Left lung (tissue), 4 donors: ENCODE measurements at regions not wholly inside any gene's neighbourhood (a gene's known extent, or its start where the extent isn't known, plus 50 kb on each side); places are given as distances from the start of the nearest gene placed in this dataset.

ENCODE experiments used
- ATAC-seq: fragments of 200-7000 bp; cut with Tn5 transposase; one replicate; pipeline ENCODE4 v1.9.1; 2020; ENCODE audit warnings: moderate library complexity
- DNase-seq, 4 donors: peaks; one replicate each; pipeline ENCODE4 v3.0.0-alpha.2; 2013 to 2020
- H3K27ac ChIP-seq, 2 donors: fragments of 200-600 bp; sonication (generic) in 1 of 2; one replicate each; pipeline versions ENCODE4 v1.5.0 to v1.8.0; 2020 to 2021
- H3K27me3 ChIP-seq, 2 donors: fragments of 200-600 bp; sonication (generic) in 1 of 2; one replicate each; pipeline versions ENCODE4 v1.5.0 to v1.8.0; 2020 to 2021
- H3K36me3 ChIP-seq, 2 donors: fragments of 200-600 bp; sonication (generic) in 1 of 2; one replicate each; pipeline versions ENCODE4 v1.5.0 to v1.8.0; 2020 to 2021
- H3K4me1 ChIP-seq, 2 donors: fragments of 200-600 bp; one replicate each; pipeline ENCODE4 v1.8.0; 2021
- H3K4me3 ChIP-seq, 2 donors: fragments of 200-600 bp; sonication (generic) in 1 of 2; one replicate each; pipeline versions ENCODE4 v1.5.0 to v1.8.0; 2020 to 2021; ENCODE audit warnings: mild to moderate bottlenecking in 1 of 2
- H3K9me3 ChIP-seq, 2 donors: fragments of 200-600 bp; sonication (generic) in 1 of 2; one replicate each; pipeline versions ENCODE4 v1.5.0 to v1.8.0; 2020 to 2021
- CTCF ChIP-seq, 2 donors: fragments of 200-600 bp; sonication (generic) in 1 of 2; IDR thresholded peaks; one replicate each; pipeline versions ENCODE4 v1.5.0 to v1.8.0; 2021; ENCODE audit warnings: antibody characterized with exemption in 2 of 2
- intact Hi-C, 2 donors: fragments of 100-400 bp; cut with DNase I; formaldehyde crosslinking; loops; one replicate each; pipeline versions ENCODE4 v1.11.2 to v1.14.2; 2022
- donor health status: DM: no; HTN: yes; CAD: no.
- donor health status: DM: no; HTN: no; CAD: no.

GRCh38 chr11:81039916-81040524 lies 1599.2 kb upstream of the TENM4 start:
- Histone ChIP-seq H3K27me3 (no peaks in the 10 kb centered on the region), H3K4me3 (no peak overlapping the region), H3K36me3 (no peaks in the 10 kb centered on the region), H3K4me1 (no peaks in the 10 kb centered on the region), H3K27ac (no peak overlapping the region), H3K9me3 (peaks cover 0 to 44% of the 10 kb centered on the region in 2 donors)
- TF ChIP-seq CTCF (IDR thresholded peaks at IDR 0.05), result no peak
- DNase-seq, result no peak
- intact Hi-C loops, result no loop called here
- ATAC-seq, result no peak

GRCh38 chr11:81036168-81036870 lies 1595.5 kb upstream of the TENM4 start:
- no peak overlapping the region for H3K4me3 ChIP-seq
- H3K36me3 ChIP-seq, result no peaks in the 10 kb centered on the region
- H3K9me3 ChIP-seq, result peaks cover 0 to 36% of the 10 kb centered on the region in 2 donors
- H3K4me1 ChIP-seq, result no peaks in the 10 kb centered on the region
- no peaks in the 10 kb centered on the region for H3K27me3 ChIP-seq
- intact Hi-C loops, result no loop called here
- ATAC-seq (no peak), DNase-seq (no peak)
- no peak overlapping the region for H3K27ac ChIP-seq
- TF ChIP-seq CTCF (IDR thresholded peaks at IDR 0.05), result no peak

DNA sequence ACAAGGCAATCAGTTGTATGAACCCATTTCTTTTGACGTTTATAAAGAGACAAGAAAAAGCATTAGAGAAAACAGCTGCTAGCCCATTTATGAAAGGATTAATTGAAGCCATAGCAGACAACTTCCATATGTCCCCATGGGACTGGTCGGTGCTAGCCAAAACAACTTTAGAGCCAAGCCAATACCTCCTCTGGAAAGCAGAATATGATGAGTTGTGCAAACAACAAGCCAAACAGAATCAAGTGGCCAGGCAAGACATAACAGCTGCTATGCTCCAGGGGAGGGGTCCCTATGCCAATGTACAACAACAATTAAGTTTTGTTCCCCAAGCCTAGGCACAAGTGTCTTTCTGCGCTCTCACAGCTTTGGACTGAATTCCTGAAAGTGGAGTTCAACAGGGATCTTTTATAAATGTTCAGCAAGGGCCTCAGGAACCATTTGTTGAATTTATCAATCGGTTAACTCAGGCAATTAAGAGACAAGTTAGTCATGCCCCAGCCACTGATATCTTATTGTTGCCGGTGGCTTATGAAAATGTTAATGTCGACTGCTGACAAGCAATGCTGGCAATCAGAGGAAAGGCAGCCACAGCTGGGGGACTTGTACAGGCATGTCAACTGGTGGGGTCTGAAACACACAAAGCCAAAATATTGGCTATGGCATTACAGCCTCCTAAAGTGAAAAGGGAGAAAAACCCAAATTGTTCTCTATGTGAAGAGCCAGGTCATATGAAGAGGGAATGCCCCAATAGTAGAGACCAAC lies 1593.1 kb upstream of the TENM4 start:
- H3K9me3 ChIP-seq, result peaks cover 0 to 36% of the 10 kb centered on the region in 2 donors
- no peak for ATAC-seq
- DNase-seq, result peak in 2 of 4 donors; percentile 1 to 14
- no peaks in the 10 kb centered on the region for H3K27me3 ChIP-seq
- TF ChIP-seq CTCF (IDR thresholded peaks at IDR 0.05), result no peak
- no peaks in the 10 kb centered on the region for H3K4me1 ChIP-seq
- H3K27ac ChIP-seq, result no peak overlapping the region
- intact Hi-C loops, result no loop called here
- H3K36me3 ChIP-seq, result no peaks in the 10 kb centered on the region
- no peak overlapping the region for H3K4me3 ChIP-seq

DNA sequence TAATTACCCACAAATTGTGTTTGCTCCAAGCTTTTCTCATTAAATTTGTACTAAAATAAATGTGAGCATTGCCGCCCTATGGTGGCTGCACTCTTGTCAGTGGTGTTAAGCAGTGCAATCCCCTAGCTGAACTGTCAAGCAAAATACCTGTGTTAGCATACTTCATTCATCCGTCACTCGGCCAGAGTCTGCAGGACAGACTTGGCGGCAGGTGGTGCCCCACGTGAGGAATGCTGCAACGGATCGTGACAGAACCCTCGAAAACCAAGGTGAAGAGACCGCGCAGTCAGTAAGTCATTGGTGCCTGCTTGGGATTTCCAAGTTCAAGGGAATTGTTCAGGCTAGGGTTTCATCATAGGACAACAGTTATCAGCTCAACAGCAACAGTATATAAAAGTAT lies 1592.1 kb upstream of the TENM4 start:
- intact Hi-C loops, result no loop called here
- no peak for ATAC-seq
- H3K27me3 ChIP-seq, result no peaks in the 10 kb centered on the region

More for the DNA sequence above, 1592.1 kb upstream of the TENM4 start:
- no peak for TF ChIP-seq CTCF (IDR thresholded peaks at IDR 0.05)
- H3K4me3 ChIP-seq, result no peak overlapping the region
- H3K4me1 ChIP-seq, result no peaks in the 10 kb centered on the region
- H3K27ac ChIP-seq, result no peak overlapping the region
- no peaks in the 10 kb centered on the region for H3K36me3 ChIP-seq
- DNase-seq, result no peak
- peaks cover 0 to 28% of the 10 kb centered on the region in 2 donors for H3K9me3 ChIP-seq
